Ectodermal cell (in vitro differentiated cells): ENCODE measurements at regions not wholly inside any gene's neighbourhood (a gene's known extent, or its start where the extent isn't known, plus 50 kb on each side); places are given as distances from the start of the nearest gene placed in this dataset.

ENCODE experiments used
- H3K27ac ChIP-seq: 2 replicates; pipeline ENCODE4 v1.7.0; 2013; ENCODE audit warnings: mild to moderate bottlenecking, low read depth, low read length; ENCODE audit not compliant: insufficient read depth, poor library complexity, severe bottlenecking
- H3K27me3 ChIP-seq: 2 replicates; pipeline ENCODE4 v1.7.0; 2013; ENCODE audit warnings: mild to moderate bottlenecking, low read length; ENCODE audit not compliant: insufficient read depth, control insufficient read depth, poor library complexity, severe bottlenecking
- H3K36me3 ChIP-seq: one replicate; pipeline ENCODE4 v1.7.0; 2013; ENCODE audit warnings: low read length; ENCODE audit not compliant: control insufficient read depth, insufficient read depth
- H3K4me1 ChIP-seq: one replicate; pipeline ENCODE4 v1.7.0; 2013; ENCODE audit warnings: low read length; ENCODE audit not compliant: control insufficient read depth, insufficient read depth
- H3K4me3 ChIP-seq: 2 replicates; pipeline ENCODE4 v1.7.0; 2013; ENCODE audit warnings: low read depth, low read length, control low read depth; ENCODE audit not compliant: insufficient read depth
- H3K9me3 ChIP-seq: 2 replicates; pipeline ENCODE4 v1.7.0; 2013; ENCODE audit warnings: mild to moderate bottlenecking, low read length, moderate library complexity; ENCODE audit not compliant: control insufficient read depth
- WGBS, 2 experiments: methylation state at CpG; one replicate each; pipeline ENCODE4 v1.1.7; 2013; ENCODE audit warnings: missing lambda C conversion rate in 2 of 2; 5-methylcytosine and 5-hydroxymethylcytosine counted together

DNA sequence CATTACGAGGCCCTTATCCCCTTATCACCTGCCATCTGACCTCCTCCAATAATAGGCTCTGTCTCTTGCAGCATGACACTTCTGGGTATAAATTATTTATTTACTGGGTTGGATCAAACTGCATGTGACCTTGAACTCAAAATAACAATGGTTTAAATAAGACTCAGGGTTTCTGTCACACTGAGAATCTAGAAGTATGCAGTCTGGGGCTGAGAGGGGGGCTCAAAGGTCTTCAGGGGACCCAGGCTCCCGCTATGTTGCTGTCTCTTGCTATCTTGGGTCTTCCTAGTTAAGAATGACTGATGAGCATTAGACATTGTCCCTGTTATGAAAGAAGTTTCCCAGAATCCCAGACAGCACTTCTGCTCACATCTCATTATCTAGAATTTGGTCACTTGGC lies 133.5 kb downstream of the URB2 start:
- H3K4me1 ChIP-seq, result no peaks in the 10 kb centered on the region
- no peak overlapping the region for H3K27ac ChIP-seq
- WGBS, 2 experiments, result 88 to 89% methylated on average over 2 of the region's 2 CpGs
- H3K9me3 ChIP-seq, result no peaks in the 10 kb centered on the region
- no peaks in the 10 kb centered on the region for H3K27me3 ChIP-seq
- no peak overlapping the region for H3K4me3 ChIP-seq
- H3K36me3 ChIP-seq, result no peaks in the 10 kb centered on the region

DNA sequence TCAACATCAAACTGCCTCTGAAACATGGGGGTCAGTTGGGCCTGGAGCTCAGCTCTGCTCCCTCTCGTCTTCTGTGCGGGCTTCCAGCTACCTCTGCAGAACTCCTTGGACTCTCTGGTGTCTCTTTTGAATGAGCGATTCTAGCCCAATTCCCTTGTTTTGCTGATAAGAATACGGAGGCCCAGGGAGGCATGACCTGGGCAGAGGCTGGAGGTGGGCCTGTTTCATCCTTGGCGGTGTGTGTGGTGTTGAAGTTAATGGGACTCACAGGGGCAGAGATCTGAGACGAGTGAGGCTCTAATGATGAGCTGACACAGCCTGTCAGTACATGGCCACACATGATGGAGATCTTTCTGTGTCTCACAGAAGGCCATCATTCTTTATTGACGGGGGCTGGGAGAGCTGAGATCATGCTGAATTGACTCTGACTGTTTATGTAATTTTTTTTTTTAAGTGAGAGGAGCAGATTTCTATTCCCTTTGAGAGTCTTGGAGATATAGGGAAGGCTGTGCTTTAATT lies 134.5 kb downstream of the URB2 start:
- Histone ChIP-seq H3K27me3 (no peaks in the 10 kb centered on the region), H3K27ac (no peak overlapping the region), H3K4me3 (no peak overlapping the region), H3K4me1 (no peaks in the 10 kb centered on the region), H3K9me3 (no peaks in the 10 kb centered on the region), H3K36me3 (no peaks in the 10 kb centered on the region)
- 91 to 94% methylated on average over 7 of the region's 7 CpGs for WGBS, 2 experiments

GRCh38 chr1:229762891-229763290 lies 136.8 kb downstream of the URB2 start:
- Histone ChIP-seq H3K27ac (no peak overlapping the region), H3K4me3 (no peak overlapping the region), H3K36me3 (no peaks in the 10 kb centered on the region), H3K27me3 (no peaks in the 10 kb centered on the region), H3K4me1 (no peaks in the 10 kb centered on the region), H3K9me3 (no peaks in the 10 kb centered on the region)
- 89 to 92% methylated on average over 5 of the region's 5 CpGs for WGBS, 2 experiments

- WGBS, 2 experiments, result 89 to 95% methylated on average over 4 to 5 of the region's 5 CpGs
- H3K4me3 ChIP-seq, result no peak overlapping the region
- H3K9me3 ChIP-seq, result no peaks in the 10 kb centered on the region
- no peaks in the 10 kb centered on the region for H3K4me1 ChIP-seq
- no peak overlapping the region for H3K27ac ChIP-seq
- H3K36me3 ChIP-seq, result no peaks in the 10 kb centered on the region
- no peaks in the 10 kb centered on the region for H3K27me3 ChIP-seq
These were observed 142.2 kb downstream of the URB2 start for GRCh38 chr1:229768232-229768631.

DNA sequence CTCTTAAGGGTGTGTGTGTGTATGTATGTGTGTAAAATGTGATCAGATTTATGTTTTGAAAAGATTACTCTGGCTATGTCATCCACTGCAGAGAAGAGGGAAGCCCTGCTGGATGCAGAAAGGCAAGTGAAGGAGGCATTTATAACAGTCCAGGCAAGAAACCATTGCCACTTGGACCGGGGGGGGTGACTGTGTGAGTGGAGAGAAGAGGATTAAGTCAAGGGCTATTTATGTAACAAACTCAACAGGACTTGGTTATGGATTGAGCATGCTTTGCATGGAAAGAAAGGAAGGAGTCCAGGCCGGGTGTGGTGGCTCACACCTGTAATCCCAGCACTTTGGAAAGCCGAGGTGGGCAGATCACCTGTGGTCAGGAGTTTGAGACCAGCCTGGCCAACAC lies 143.0 kb downstream of the URB2 start:
- H3K4me3 ChIP-seq, result no peak overlapping the region
- no peaks in the 10 kb centered on the region for H3K9me3 ChIP-seq
- no peak overlapping the region for H3K27ac ChIP-seq
- no peaks in the 10 kb centered on the region for H3K4me1 ChIP-seq
- H3K36me3 ChIP-seq, result no peaks in the 10 kb centered on the region
- 86 to 90% methylated on average over 3 of the region's 3 CpGs for WGBS, 2 experiments
- H3K27me3 ChIP-seq, result no peaks in the 10 kb centered on the region

DNA sequence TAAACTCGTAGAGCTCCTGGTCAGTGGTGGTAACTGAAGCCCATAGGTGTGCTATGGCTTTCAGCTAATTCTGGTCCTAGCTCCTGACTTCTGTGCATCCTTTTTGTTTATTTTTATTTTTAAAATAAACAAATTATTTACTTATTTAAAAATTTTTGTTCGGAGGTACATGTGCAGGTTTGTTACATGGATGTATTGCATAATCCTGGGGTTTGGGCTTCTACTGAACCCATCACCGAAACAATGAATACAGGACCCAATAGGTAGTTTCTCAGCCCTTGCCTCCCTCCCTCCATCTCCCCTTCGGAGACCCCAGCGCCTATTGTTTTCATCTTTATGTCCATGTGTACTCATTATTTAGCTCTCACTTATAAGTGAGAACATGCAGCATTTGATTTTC lies 143.8 kb downstream of the URB2 start:
- Histone ChIP-seq H3K36me3 (no peaks in the 10 kb centered on the region), H3K9me3 (no peaks in the 10 kb centered on the region), H3K4me1 (no peaks in the 10 kb centered on the region), H3K4me3 (no peak overlapping the region), H3K27ac (no peak overlapping the region), H3K27me3 (no peaks in the 10 kb centered on the region)
- WGBS, 2 experiments, result 78 to 91% methylated on average over 4 to 5 of the region's 5 CpGs

- Histone ChIP-seq H3K27me3 (no peaks in the 10 kb centered on the region), H3K9me3 (no peaks in the 10 kb centered on the region), H3K36me3 (no peaks in the 10 kb centered on the region), H3K4me3 (no peak overlapping the region), H3K4me1 (peaks cover 8% of the 10 kb centered on the region), H3K27ac (peak overlapping the region; percentile 36)
- 68 to 75% methylated on average over 5 of the region's 5 CpGs for WGBS, 2 experiments
These were observed 152.7 kb downstream of the URB2 start for GRCh38 chr1:229778794-229779193.

GRCh38 chr1:229781453-229781852 lies 155.4 kb downstream of the URB2 start:
- peaks cover 8% of the 10 kb centered on the region for H3K4me1 ChIP-seq
- H3K9me3 ChIP-seq, result no peaks in the 10 kb centered on the region
- H3K36me3 ChIP-seq, result no peaks in the 10 kb centered on the region
- H3K4me3 ChIP-seq, result no peak overlapping the region
- H3K27me3 ChIP-seq, result no peaks in the 10 kb centered on the region
- no peak overlapping the region for H3K27ac ChIP-seq
- 87 to 91% methylated on average over 7 of the region's 7 CpGs for WGBS, 2 experiments

DNA sequence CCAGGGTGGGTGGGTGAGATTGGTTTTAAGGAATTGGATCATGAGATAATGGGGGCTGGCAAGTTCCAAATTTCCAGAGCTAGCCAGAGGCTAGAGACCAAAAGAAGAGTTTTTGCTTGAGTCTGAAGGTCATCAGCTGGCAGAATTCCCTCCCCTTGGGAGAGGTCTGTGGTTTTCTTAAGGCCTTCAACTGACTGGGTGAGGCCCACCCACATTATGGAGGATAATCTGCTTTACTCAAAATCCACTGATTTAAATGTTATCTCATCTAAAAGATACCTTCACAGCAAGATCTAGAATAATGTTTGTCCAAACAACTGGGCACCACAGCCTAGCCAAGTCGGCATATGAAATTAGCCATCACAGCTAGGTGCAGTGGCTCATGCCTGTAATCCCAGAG lies 156.4 kb downstream of the URB2 start:
- H3K4me3 ChIP-seq, result no peak overlapping the region
- H3K27ac ChIP-seq, result no peak overlapping the region
- H3K4me1 ChIP-seq, result peaks cover 8% of the 10 kb centered on the region
- H3K9me3 ChIP-seq, result no peaks in the 10 kb centered on the region
- no peaks in the 10 kb centered on the region for H3K36me3 ChIP-seq
- no peaks in the 10 kb centered on the region for H3K27me3 ChIP-seq
- WGBS, 2 experiments, result 93 to 96% methylated on average over 1 of the region's 1 CpG

DNA sequence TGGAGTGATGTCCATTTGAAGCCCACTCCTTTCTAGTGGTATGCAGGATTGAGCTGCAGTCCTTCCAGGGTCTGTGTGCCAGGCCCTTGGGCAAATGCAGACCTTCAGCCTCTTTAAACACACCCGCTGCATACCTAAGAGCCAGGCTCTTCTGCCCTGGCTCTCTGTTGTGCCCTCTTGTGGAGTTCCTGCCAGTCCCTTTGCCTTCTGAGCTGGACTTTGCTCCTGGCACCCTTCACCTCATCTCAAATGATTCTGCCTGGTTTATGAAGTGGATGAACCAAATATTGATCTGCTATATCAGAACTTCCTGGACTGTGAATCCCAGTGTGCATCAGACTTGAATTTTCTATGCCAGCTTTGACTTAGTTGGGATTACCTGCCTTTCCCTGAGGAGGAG lies 158.8 kb downstream of the URB2 start:
- Histone ChIP-seq H3K27ac (no peak overlapping the region), H3K27me3 (no peaks in the 10 kb centered on the region), H3K4me3 (no peak overlapping the region), H3K9me3 (no peaks in the 10 kb centered on the region), H3K36me3 (no peaks in the 10 kb centered on the region), H3K4me1 (no peaks in the 10 kb centered on the region)
- 91 to 92% methylated on average over 1 of the region's 1 CpG for WGBS, 2 experiments

- no peaks in the 10 kb centered on the region for H3K27me3 ChIP-seq
- no peaks in the 10 kb centered on the region for H3K4me1 ChIP-seq
- H3K9me3 ChIP-seq, result no peaks in the 10 kb centered on the region
- 94 to 95% methylated on average over 3 of the region's 3 CpGs for WGBS, 2 experiments
- H3K36me3 ChIP-seq, result no peaks in the 10 kb centered on the region
- no peak overlapping the region for H3K4me3 ChIP-seq
- no peak overlapping the region for H3K27ac ChIP-seq
These were observed 161.0 kb downstream of the URB2 start for GRCh38 chr1:229786974-229787610.
